ENCODE measurements at regions not wholly inside any gene's neighbourhood (a gene's known extent, or its start where the extent isn't known, plus 50 kb on each side); places are given as distances from the start of the nearest gene placed in this dataset.

DNA sequence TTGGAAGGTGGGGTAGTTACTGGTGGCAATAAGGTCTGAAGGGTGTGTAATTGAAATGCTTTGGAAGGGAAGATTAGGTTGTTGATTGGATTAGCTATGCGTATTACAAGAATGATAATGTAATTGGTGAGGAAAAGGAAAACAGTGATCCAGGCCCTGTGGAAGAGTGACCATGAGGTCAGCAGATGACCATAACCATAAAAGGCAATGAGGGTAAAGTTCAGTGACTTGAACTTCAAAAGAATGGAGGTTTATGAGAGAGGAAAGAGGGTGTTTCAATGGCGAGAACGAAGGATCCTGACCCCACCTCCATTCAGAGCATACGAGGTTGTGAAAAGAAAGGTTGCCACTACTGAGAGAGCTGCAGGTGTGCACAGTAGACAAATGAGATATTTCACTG, 439.7 kb downstream of the CCSER2 start:
- Histone ChIP-seq H3K79me2 (ENCODE audit: insufficient read depth, low read depth) (no peaks in the 10 kb centered on the region), H3K4me3 (IDR thresholded peaks at IDR 0.05; ENCODE audit: insufficient read depth, low read depth, low read length) (no peak overlapping the region), H4K20me1 (ENCODE audit: insufficient read depth) (no peaks in the 10 kb centered on the region), H3K36me3 (ENCODE audit: insufficient read depth) (no peaks in the 10 kb centered on the region), H3K27me3 (ENCODE audit: insufficient read depth, low read depth) (no peaks in the 10 kb centered on the region), H3K9ac (no peak overlapping the region), H3K4me1 (ENCODE audit: low read depth, poor library complexity, severe bottlenecking) (no peaks in the 10 kb centered on the region), H2AFZ (ENCODE audit: low read depth) (no peak overlapping the region), H3K4me2 (no peak overlapping the region), H3K27ac (no peak overlapping the region)
- TF ChIP-seq, protein P1, sequence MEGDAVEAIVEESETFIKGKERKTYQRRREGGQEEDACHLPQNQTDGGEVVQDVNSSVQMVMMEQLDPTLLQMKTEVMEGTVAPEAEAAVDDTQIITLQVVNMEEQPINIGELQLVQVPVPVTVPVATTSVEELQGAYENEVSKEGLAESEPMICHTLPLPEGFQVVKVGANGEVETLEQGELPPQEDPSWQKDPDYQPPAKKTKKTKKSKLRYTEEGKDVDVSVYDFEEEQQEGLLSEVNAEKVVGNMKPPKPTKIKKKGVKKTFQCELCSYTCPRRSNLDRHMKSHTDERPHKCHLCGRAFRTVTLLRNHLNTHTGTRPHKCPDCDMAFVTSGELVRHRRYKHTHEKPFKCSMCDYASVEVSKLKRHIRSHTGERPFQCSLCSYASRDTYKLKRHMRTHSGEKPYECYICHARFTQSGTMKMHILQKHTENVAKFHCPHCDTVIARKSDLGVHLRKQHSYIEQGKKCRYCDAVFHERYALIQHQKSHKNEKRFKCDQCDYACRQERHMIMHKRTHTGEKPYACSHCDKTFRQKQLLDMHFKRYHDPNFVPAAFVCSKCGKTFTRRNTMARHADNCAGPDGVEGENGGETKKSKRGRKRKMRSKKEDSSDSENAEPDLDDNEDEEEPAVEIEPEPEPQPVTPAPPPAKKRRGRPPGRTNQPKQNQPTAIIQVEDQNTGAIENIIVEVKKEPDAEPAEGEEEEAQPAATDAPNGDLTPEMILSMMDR (conservative IDR thresholded peaks at IDR 0.05; ENCODE audit: low read depth, low read length), result no peak

DNA sequence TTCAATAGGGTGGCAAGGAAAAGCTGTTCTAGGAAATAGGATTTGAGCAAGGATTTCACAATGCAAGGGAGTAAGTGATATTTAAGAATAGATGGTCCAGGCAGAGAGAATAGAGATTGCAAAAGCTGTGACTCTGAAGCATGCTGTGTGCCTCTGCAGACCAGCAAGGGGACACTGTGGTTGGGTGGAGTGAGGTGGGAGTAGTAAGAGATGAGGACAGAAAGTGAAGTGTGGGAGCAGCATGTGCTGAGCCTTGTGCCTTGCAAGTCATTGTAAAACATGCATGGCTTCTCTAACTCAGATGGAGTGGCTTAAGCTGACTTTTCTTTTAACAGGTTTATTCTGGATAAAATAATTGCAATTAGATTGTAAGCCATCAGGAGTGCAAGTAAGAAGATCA, 442.4 kb downstream of the CCSER2 start:
- TF ChIP-seq, protein P1 (conservative IDR thresholded peaks at IDR 0.05; ENCODE audit: low read depth, low read length), result no peak
- Histone ChIP-seq H3K36me3 (ENCODE audit: insufficient read depth) (no peaks in the 10 kb centered on the region), H3K4me3 (IDR thresholded peaks at IDR 0.05; ENCODE audit: insufficient read depth, low read depth, low read length) (no peak overlapping the region), H4K20me1 (ENCODE audit: insufficient read depth) (no peaks in the 10 kb centered on the region), H3K27ac (no peak overlapping the region), H3K79me2 (ENCODE audit: insufficient read depth, low read depth) (no peaks in the 10 kb centered on the region), H2AFZ (ENCODE audit: low read depth) (no peak overlapping the region), H3K4me1 (ENCODE audit: low read depth, poor library complexity, severe bottlenecking) (no peaks in the 10 kb centered on the region), H3K4me2 (no peak overlapping the region), H3K9ac (no peak overlapping the region), H3K27me3 (ENCODE audit: insufficient read depth, low read depth) (no peaks in the 10 kb centered on the region)

DNA sequence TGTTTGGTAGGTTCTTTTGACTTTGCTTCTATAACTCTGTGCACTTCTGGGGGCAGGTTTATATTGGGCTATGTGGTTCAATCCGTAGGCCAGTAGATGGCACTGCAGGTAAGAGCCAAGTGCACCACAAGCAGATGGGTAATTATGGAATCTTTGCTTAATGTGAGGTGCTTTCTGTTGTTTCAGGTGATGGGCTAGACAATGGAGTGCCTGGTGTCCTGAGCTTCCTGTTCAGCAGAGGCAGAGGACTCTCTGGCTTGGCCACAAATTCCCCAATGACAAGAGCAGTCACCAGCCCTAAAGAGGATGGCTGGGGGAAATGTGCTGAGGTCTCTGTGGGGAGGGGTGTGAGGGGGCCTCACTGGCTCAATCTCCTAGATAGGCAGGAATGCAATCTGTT, 455.0 kb downstream of the CCSER2 start:
- no peak overlapping the region for H3K27ac ChIP-seq
- no peak overlapping the region for H3K9ac ChIP-seq
- no peaks in the 10 kb centered on the region for H3K36me3 ChIP-seq (ENCODE audit: insufficient read depth)
- H3K27me3 ChIP-seq (ENCODE audit: insufficient read depth, low read depth), result no peaks in the 10 kb centered on the region
- H3K79me2 ChIP-seq (ENCODE audit: insufficient read depth, low read depth), result no peaks in the 10 kb centered on the region
- no peak overlapping the region for H2AFZ ChIP-seq (ENCODE audit: low read depth)
- H4K20me1 ChIP-seq (ENCODE audit: insufficient read depth), result no peaks in the 10 kb centered on the region
- H3K4me2 ChIP-seq, result no peak overlapping the region
- TF ChIP-seq, protein P1 (conservative IDR thresholded peaks at IDR 0.05; ENCODE audit: low read depth, low read length), result peak; percentile 82
- peaks cover 5% of the 10 kb centered on the region for H3K4me1 ChIP-seq (ENCODE audit: low read depth, poor library complexity, severe bottlenecking)
- H3K4me3 ChIP-seq (IDR thresholded peaks at IDR 0.05; ENCODE audit: insufficient read depth, low read depth, low read length), result no peak overlapping the region

DNA sequence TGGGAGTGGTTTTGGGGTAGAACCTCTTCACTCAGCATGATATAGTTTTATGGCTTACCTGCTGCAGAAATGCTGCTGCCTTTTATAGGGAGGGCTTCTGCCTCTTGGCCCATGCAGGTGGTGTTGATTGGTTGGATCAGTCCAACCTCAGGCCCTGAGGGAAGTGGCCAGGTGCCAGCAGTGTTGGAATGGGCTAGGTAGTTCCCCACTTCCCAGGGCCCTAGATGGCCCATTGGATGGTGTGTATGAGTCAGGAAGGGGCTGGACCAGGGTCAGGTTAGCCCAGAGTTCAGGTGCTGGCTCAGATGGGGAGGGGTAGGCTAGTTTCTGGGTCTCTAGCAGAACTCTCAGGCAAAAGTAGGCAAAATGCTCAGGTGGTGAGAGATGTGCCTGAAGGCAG, 455.5 kb downstream of the CCSER2 start:
- H3K79me2 ChIP-seq (ENCODE audit: insufficient read depth, low read depth), result no peaks in the 10 kb centered on the region
- peaks cover 5% of the 10 kb centered on the region for H3K4me1 ChIP-seq (ENCODE audit: low read depth, poor library complexity, severe bottlenecking)
- H3K4me3 ChIP-seq (IDR thresholded peaks at IDR 0.05; ENCODE audit: insufficient read depth, low read depth, low read length), result no peak overlapping the region
- no peak overlapping the region for H3K9ac ChIP-seq
- H3K36me3 ChIP-seq (ENCODE audit: insufficient read depth), result no peaks in the 10 kb centered on the region
- H3K27ac ChIP-seq, result no peak overlapping the region
- no peak overlapping the region for H2AFZ ChIP-seq (ENCODE audit: low read depth)
- TF ChIP-seq, protein P1 (conservative IDR thresholded peaks at IDR 0.05; ENCODE audit: low read depth, low read length), result no peak
- H3K4me2 ChIP-seq, result no peak overlapping the region
- no peaks in the 10 kb centered on the region for H4K20me1 ChIP-seq (ENCODE audit: insufficient read depth)
- H3K27me3 ChIP-seq (ENCODE audit: insufficient read depth, low read depth), result no peaks in the 10 kb centered on the region

All from KMS-11 (cell line).